ENCODE measurements at regions not wholly inside any gene's neighbourhood (a gene's known extent, or its start where the extent isn't known, plus 50 kb on each side); places are given as distances from the start of the nearest gene placed in this dataset.
A peak's percentile ranks its signal among the peaks of the same experiment; 100 is the strongest.

GRCh38 chr4:66591968-66592367, 921.7 kb upstream of the EPHA5 start:
- H3K36me3 Mint-ChIP-seq = no peaks in the 10 kb centered on the region
- H3K27ac Mint-ChIP-seq = no peak overlapping the region
- H3K27me3 Mint-ChIP-seq = no peaks in the 10 kb centered on the region
- H3K9me3 Mint-ChIP-seq = no peaks in the 10 kb centered on the region
- H3K4me1 Mint-ChIP-seq = peaks cover 0 to 2% (median 0%) of the 10 kb centered on the region in 3 donors
- no peak overlapping the region for H3K4me3 Mint-ChIP-seq

GRCh38 chr4:66590488-66591215, 920.4 kb upstream of the EPHA5 start:
- Mint-ChIP-seq H3K4me3 (no peak overlapping the region), H3K9me3 (no peaks in the 10 kb centered on the region), H3K36me3 (no peaks in the 10 kb centered on the region), H3K4me1 (peaks cover 0 to 2% (median 0%) of the 10 kb centered on the region in 3 donors), H3K27me3 (no peaks in the 10 kb centered on the region), H3K27ac (peak overlapping the region in 1 of 3 donors; percentile 45)

DNA sequence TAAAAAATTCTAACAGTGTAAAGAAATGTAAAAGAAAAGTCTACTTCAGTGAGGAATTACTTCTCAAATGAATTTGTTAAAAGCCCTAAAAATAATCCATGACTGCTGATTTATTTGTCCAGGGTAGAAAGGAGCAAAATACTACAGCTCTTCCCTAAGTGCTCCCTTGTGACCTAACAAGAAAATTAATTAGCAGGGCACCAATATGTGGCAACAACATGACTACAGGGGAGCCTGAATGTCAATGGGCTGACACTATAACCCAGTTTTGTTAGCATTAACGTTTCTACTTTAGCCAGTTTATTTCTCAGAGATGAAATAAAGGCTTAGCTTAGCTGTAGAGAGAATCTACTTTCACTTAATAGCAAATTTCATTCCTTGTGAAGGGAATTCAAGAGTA, 918.9 kb upstream of the EPHA5 start:
- Mint-ChIP-seq H3K36me3 (no peaks in the 10 kb centered on the region), H3K27ac (no peak overlapping the region), H3K4me3 (no peak overlapping the region), H3K27me3 (no peaks in the 10 kb centered on the region), H3K4me1 (peaks cover 0 to 2% (median 0%) of the 10 kb centered on the region in 3 donors), H3K9me3 (no peaks in the 10 kb centered on the region)

DNA sequence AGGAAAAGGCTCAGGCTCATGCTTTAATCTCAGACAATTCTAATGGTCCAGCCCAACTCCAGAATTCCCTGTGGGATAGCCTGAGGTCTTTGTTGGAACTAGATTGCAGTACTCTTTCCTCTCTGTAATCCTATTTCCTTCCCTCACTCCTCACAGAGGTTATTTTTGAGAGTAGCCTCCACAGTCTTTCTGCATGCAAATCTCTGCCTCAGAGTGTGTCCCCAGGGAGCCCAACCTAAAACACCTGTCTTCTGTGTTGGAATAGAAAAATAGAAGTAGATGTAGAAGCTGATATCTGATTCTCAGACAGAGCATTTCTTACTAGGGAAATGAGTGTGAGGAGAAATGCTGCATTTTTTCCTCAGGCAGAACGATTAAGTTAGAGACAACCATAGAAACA, 915.5 kb upstream of the EPHA5 start:
- Mint-ChIP-seq H3K9me3 (no peaks in the 10 kb centered on the region), H3K4me3 (no peak overlapping the region), H3K36me3 (no peaks in the 10 kb centered on the region), H3K27me3 (no peaks in the 10 kb centered on the region), H3K4me1 (no peaks in the 10 kb centered on the region), H3K27ac (no peak overlapping the region)

- Mint-ChIP-seq H3K27ac (no peak overlapping the region), H3K4me1 (no peaks in the 10 kb centered on the region), H3K36me3 (no peaks in the 10 kb centered on the region), H3K9me3 (peaks cover 0 to 4% (median 3%) of the 10 kb centered on the region in 3 donors), H3K4me3 (no peak overlapping the region), H3K27me3 (no peaks in the 10 kb centered on the region)
These were observed 907.6 kb upstream of the EPHA5 start for GRCh38 chr4:66577922-66578321.

DNA sequence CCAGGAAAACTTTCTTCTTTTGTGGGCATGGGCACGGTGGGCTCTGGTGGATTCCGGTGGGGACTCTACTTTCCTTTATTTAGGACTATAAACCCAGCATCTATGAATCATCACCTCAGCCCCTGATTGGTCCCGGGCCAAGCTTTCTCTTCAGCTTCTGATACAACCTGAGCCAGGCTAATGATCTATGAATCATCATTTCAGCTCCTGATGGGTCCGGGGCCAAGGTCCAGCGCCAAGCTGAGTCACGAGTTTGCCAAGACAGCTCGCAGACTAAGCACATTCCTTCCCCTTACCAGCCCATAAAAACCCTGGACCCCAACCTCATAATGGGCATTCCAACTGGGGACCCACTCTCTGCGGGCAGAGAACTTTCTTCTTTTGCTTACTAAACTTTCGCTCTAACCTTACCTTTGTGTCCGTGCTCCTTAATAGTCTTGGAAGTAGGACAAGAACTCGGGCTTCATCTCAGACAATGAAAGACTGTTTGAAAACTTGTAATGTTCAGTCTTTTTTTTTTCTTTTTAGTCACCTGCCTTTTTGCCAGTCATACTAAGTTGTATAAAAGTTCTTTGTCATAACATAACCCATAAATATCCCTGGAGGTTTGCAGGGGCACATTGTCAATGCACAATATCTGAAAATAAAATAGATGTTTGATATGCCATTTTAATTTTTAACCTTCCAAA, 904.9 kb upstream of the EPHA5 start:
- H3K4me1 Mint-ChIP-seq = no peaks in the 10 kb centered on the region
- no peak overlapping the region for H3K27ac Mint-ChIP-seq
- H3K9me3 Mint-ChIP-seq = peaks cover 0 to 4% (median 3%) of the 10 kb centered on the region in 3 donors
- no peaks in the 10 kb centered on the region for H3K36me3 Mint-ChIP-seq
- no peaks in the 10 kb centered on the region for H3K27me3 Mint-ChIP-seq
- H3K4me3 Mint-ChIP-seq = no peak overlapping the region

DNA sequence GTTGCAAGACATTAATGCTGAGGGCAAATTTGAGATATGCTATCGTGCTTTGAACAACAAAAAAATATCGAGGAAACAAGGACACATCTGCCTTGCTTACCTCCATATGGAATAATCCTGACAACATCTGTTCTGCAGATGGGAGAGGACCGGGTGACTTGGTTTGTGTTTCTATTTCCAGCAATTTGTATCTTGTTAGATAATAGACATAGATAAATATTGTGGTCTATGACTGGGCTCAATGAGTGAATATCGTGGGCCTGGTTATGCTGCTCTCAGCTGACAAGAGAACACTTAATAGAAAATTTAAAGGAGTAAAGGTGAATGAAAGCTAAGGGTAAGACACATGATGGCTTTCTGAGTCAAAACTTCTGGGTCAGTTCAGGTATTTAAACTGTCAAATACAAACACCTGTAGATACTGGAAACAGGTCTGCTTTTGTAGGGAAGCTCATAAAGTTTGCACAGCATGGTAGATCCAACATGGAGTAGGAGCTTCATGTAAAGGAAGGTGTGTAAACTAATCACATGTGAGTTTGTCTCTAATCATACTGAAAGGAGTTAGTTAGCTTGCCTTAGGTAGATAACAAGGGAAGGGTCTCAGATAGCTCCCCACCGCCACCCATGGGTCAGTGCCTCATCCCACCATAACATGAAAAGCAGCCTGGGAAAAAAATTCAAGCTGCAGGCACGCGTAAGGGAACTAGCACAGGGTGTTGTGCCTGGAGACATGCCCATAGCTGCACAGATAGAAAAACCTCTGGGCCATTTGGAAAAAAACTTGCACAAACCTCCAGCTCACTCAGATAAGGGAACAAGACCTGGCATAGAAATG, 904.1 kb upstream of the EPHA5 start:
- H3K27ac Mint-ChIP-seq = no peak overlapping the region
- H3K4me1 Mint-ChIP-seq = no peaks in the 10 kb centered on the region
- H3K36me3 Mint-ChIP-seq = no peaks in the 10 kb centered on the region
- peaks cover 0 to 6% (median 3%) of the 10 kb centered on the region in 3 donors for H3K9me3 Mint-ChIP-seq
- H3K4me3 Mint-ChIP-seq = no peak overlapping the region
- H3K27me3 Mint-ChIP-seq = no peaks in the 10 kb centered on the region

GRCh38 chr4:66572949-66573348, 902.7 kb upstream of the EPHA5 start:
- H3K9me3 Mint-ChIP-seq = peaks cover 0 to 7% (median 3%) of the 10 kb centered on the region in 3 donors
- H3K4me3 Mint-ChIP-seq = no peak overlapping the region
- no peaks in the 10 kb centered on the region for H3K4me1 Mint-ChIP-seq
- H3K27ac Mint-ChIP-seq = no peak overlapping the region
- no peaks in the 10 kb centered on the region for H3K27me3 Mint-ChIP-seq
- no peaks in the 10 kb centered on the region for H3K36me3 Mint-ChIP-seq

- Mint-ChIP-seq H3K4me3 (no peak overlapping the region), H3K9me3 (peaks cover 0 to 7% (median 3%) of the 10 kb centered on the region in 3 donors), H3K4me1 (no peaks in the 10 kb centered on the region), H3K36me3 (no peaks in the 10 kb centered on the region), H3K27ac (no peak overlapping the region), H3K27me3 (no peaks in the 10 kb centered on the region)
These were observed 900.9 kb upstream of the EPHA5 start for GRCh38 chr4:66571145-66571695.

- no peaks in the 10 kb centered on the region for H3K27me3 Mint-ChIP-seq
- H3K4me1 Mint-ChIP-seq = no peaks in the 10 kb centered on the region
- H3K4me3 Mint-ChIP-seq = no peak overlapping the region
- no peaks in the 10 kb centered on the region for H3K36me3 Mint-ChIP-seq
- no peak overlapping the region for H3K27ac Mint-ChIP-seq
- peaks cover 0 to 5% (median 3%) of the 10 kb centered on the region in 3 donors for H3K9me3 Mint-ChIP-seq
These were observed 898.9 kb upstream of the EPHA5 start for GRCh38 chr4:66569228-66569627.

- Mint-ChIP-seq H3K4me3 (no peak overlapping the region), H3K27ac (no peak overlapping the region), H3K27me3 (no peaks in the 10 kb centered on the region), H3K4me1 (no peaks in the 10 kb centered on the region), H3K9me3 (peaks cover 0 to 4% (median 3%) of the 10 kb centered on the region in 3 donors), H3K36me3 (no peaks in the 10 kb centered on the region)
These were observed 898.1 kb upstream of the EPHA5 start for GRCh38 chr4:66568431-66568830.

DNA sequence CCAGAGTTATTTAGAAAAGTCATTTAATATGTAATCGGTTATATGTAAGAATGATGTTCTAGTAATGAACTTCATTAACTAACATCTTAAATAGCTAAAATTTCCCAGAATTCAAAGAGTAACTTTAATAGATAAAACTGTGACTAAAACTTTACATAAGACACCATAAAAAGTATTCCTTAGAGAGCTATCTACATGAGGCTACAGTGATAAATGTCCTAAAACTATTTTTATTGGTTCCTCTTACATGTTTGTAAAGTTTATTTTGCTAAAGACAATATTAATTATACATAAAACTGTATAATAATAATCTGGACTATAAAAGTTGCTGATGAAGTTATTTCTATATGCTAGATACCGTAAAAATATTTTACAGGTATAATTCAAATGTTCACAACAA, 897.7 kb upstream of the EPHA5 start:
- Mint-ChIP-seq H3K4me3 (no peak overlapping the region), H3K27ac (no peak overlapping the region), H3K36me3 (no peaks in the 10 kb centered on the region), H3K9me3 (peaks cover 0 to 4% (median 3%) of the 10 kb centered on the region in 3 donors), H3K27me3 (no peaks in the 10 kb centered on the region), H3K4me1 (no peaks in the 10 kb centered on the region)

GRCh38 chr4:66567551-66567950, 897.3 kb upstream of the EPHA5 start:
- Mint-ChIP-seq H3K4me1 (no peaks in the 10 kb centered on the region), H3K9me3 (peaks cover 0 to 4% (median 3%) of the 10 kb centered on the region in 3 donors), H3K36me3 (no peaks in the 10 kb centered on the region), H3K4me3 (no peak overlapping the region), H3K27ac (no peak overlapping the region), H3K27me3 (no peaks in the 10 kb centered on the region)

DNA sequence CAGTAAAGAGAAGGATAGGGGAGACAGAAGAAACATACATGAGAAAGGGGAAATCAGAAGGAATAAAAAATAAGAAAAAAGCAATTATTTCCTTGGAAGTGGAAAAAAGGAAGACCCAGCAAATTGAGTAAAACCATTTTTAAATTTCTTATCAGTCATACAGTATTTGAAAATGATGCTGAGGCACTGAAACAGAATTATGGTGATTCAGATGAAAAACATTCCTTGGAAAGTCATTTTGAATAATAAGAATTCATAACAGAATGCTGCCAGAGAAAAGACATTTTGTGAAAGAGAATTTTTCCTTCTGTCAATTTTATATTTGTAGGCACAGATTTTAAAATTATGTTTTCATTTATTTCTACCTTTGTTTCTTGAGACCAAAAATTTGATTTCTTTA, 895.5 kb upstream of the EPHA5 start:
- no peaks in the 10 kb centered on the region for H3K4me1 Mint-ChIP-seq

More for the DNA sequence above, 895.5 kb upstream of the EPHA5 start:
- Mint-ChIP-seq H3K27ac (no peak overlapping the region), H3K36me3 (no peaks in the 10 kb centered on the region), H3K4me3 (no peak overlapping the region), H3K9me3 (peaks cover 0 to 4% (median 3%) of the 10 kb centered on the region in 3 donors), H3K27me3 (no peaks in the 10 kb centered on the region)

Data from IgD-negative memory B cell (primary cell).